Activated T-helper 2 cell treated with anti-CD3 and anti-CD28 coated beads, Interferon-gamma antibody, Interleukin-2, Interleukin-4, amounts not matched to agents 10 μg/mL and 5 μg/mL and 100 μg/mL, durations not matched to agents 14 hours and 24 hours and 36 hours (primary cell): ENCODE measurements at regions not wholly inside any gene's neighbourhood (a gene's known extent, or its start where the extent isn't known, plus 50 kb on each side); places are given as distances from the start of the nearest gene placed in this dataset.

Source experiments
- DNase-seq: peaks from one replicate; pipeline ENCODE4 v3.0.0; 2021; ENCODE audit warnings: low spot score
- H3K27ac Mint-ChIP-seq: one replicate; pipeline ENCODE4 v1.8.0; 2021; ENCODE audit warnings: mixed read lengths
- H3K27me3 Mint-ChIP-seq: one replicate; pipeline ENCODE4 v1.8.0; 2021; ENCODE audit warnings: low read depth, mixed read lengths
- H3K36me3 Mint-ChIP-seq: one replicate; pipeline ENCODE4 v1.8.0; 2021; ENCODE audit warnings: low read depth, mixed read lengths
- H3K4me1 Mint-ChIP-seq: one replicate; pipeline ENCODE4 v1.8.0; 2021; ENCODE audit warnings: low read depth, mixed read lengths
- H3K4me3 Mint-ChIP-seq: one replicate; pipeline ENCODE4 v1.8.0; 2021; ENCODE audit warnings: low read depth, mild to moderate bottlenecking, moderate library complexity, mixed read lengths
- H3K9me3 Mint-ChIP-seq: one replicate; pipeline ENCODE4 v1.8.0; 2021; ENCODE audit warnings: mixed read lengths
- intact Hi-C: fragments of 100-400 bp; cut with micrococcal nuclease; formaldehyde crosslinking; loops from one replicate; pipeline ENCODE4 v1.15.1; 2023

GRCh38 chr5:8012131-8012977, 143.4 kb downstream of the MTRR start:
- DNase-seq: no peak
- Mint-ChIP-seq H3K27ac (no peak overlapping the region), H3K9me3 (no peaks in the 10 kb centered on the region), H3K36me3 (no peaks in the 10 kb centered on the region), H3K4me1 (no peaks in the 10 kb centered on the region), H3K27me3 (no peaks in the 10 kb centered on the region), H3K4me3 (no peak overlapping the region)
- intact Hi-C loops: no loop called here

- Mint-ChIP-seq H3K9me3 (no peaks in the 10 kb centered on the region), H3K27ac (no peak overlapping the region), H3K4me3 (no peak overlapping the region), H3K4me1 (no peaks in the 10 kb centered on the region), H3K27me3 (no peaks in the 10 kb centered on the region), H3K36me3 (no peaks in the 10 kb centered on the region)
- intact Hi-C loops: no loop called here
- DNase-seq: no peak
These were observed 145.2 kb downstream of the MTRR start for GRCh38 chr5:8013948-8014710.

- H3K4me3 Mint-ChIP-seq: no peak overlapping the region
- no peaks in the 10 kb centered on the region for H3K27me3 Mint-ChIP-seq
- no peaks in the 10 kb centered on the region for H3K36me3 Mint-ChIP-seq
- H3K4me1 Mint-ChIP-seq: no peaks in the 10 kb centered on the region
- no peaks in the 10 kb centered on the region for H3K9me3 Mint-ChIP-seq
- DNase-seq: no peak
- H3K27ac Mint-ChIP-seq: no peak overlapping the region
- intact Hi-C loops: no loop called here
These were observed 150.8 kb downstream of the MTRR start for GRCh38 chr5:8019719-8020218.

GRCh38 chr5:8020861-8021514, 152.0 kb downstream of the MTRR start:
- intact Hi-C loops: no loop called here
- Mint-ChIP-seq H3K4me1 (no peaks in the 10 kb centered on the region), H3K4me3 (no peak overlapping the region), H3K27me3 (no peaks in the 10 kb centered on the region), H3K27ac (no peak overlapping the region), H3K9me3 (no peaks in the 10 kb centered on the region), H3K36me3 (no peaks in the 10 kb centered on the region)
- no peak for DNase-seq

- H3K9me3 Mint-ChIP-seq: no peaks in the 10 kb centered on the region
- H3K27ac Mint-ChIP-seq: no peak overlapping the region
- no peaks in the 10 kb centered on the region for H3K36me3 Mint-ChIP-seq
- no peak for DNase-seq
- intact Hi-C loops: no loop called here
- H3K4me1 Mint-ChIP-seq: no peaks in the 10 kb centered on the region
- no peak overlapping the region for H3K4me3 Mint-ChIP-seq
- H3K27me3 Mint-ChIP-seq: no peaks in the 10 kb centered on the region
These were observed 159.3 kb downstream of the MTRR start for GRCh38 chr5:8028243-8028642.

GRCh38 chr5:8033261-8033660, 164.3 kb downstream of the MTRR start:
- DNase-seq: no peak
- no peaks in the 10 kb centered on the region for H3K27me3 Mint-ChIP-seq
- no peaks in the 10 kb centered on the region for H3K9me3 Mint-ChIP-seq
- no peak overlapping the region for H3K27ac Mint-ChIP-seq
- intact Hi-C loops: no loop called here
- H3K4me3 Mint-ChIP-seq: no peak overlapping the region
- H3K4me1 Mint-ChIP-seq: no peaks in the 10 kb centered on the region
- H3K36me3 Mint-ChIP-seq: no peaks in the 10 kb centered on the region

- no peak for DNase-seq
- Mint-ChIP-seq H3K4me1 (no peaks in the 10 kb centered on the region), H3K36me3 (no peaks in the 10 kb centered on the region), H3K4me3 (no peak overlapping the region), H3K27ac (no peak overlapping the region), H3K9me3 (no peaks in the 10 kb centered on the region), H3K27me3 (no peaks in the 10 kb centered on the region)
- intact Hi-C loops: no loop called here
These were observed 165.9 kb downstream of the MTRR start for GRCh38 chr5:8034852-8035251.

GRCh38 chr5:8048920-8049319, 180.0 kb downstream of the MTRR start:
- Mint-ChIP-seq H3K27me3 (no peaks in the 10 kb centered on the region), H3K4me3 (no peak overlapping the region), H3K27ac (no peak overlapping the region), H3K36me3 (no peaks in the 10 kb centered on the region), H3K9me3 (no peaks in the 10 kb centered on the region), H3K4me1 (no peaks in the 10 kb centered on the region)
- DNase-seq: no peak
- intact Hi-C loops: no loop called here

- no peaks in the 10 kb centered on the region for H3K36me3 Mint-ChIP-seq
- H3K27ac Mint-ChIP-seq: no peak overlapping the region
- H3K9me3 Mint-ChIP-seq: no peaks in the 10 kb centered on the region
- no peaks in the 10 kb centered on the region for H3K4me1 Mint-ChIP-seq
- H3K27me3 Mint-ChIP-seq: no peaks in the 10 kb centered on the region
- no peak overlapping the region for H3K4me3 Mint-ChIP-seq
- intact Hi-C loops: no loop called here
- no peak for DNase-seq
These were observed 181.7 kb downstream of the MTRR start for GRCh38 chr5:8050616-8051175.

GRCh38 chr5:8053270-8053669, 184.3 kb downstream of the MTRR start:
- Mint-ChIP-seq H3K4me3 (no peak overlapping the region), H3K27ac (no peak overlapping the region), H3K4me1 (no peaks in the 10 kb centered on the region), H3K9me3 (no peaks in the 10 kb centered on the region), H3K27me3 (no peaks in the 10 kb centered on the region), H3K36me3 (no peaks in the 10 kb centered on the region)
- DNase-seq: no peak
- intact Hi-C loops: no loop called here

GRCh38 chr5:8057769-8058168, 188.8 kb downstream of the MTRR start:
- Mint-ChIP-seq H3K9me3 (no peaks in the 10 kb centered on the region), H3K27me3 (no peaks in the 10 kb centered on the region)

GRCh38 chr5:8058616-8059190, 189.8 kb downstream of the MTRR start:
- DNase-seq: no peak
- no peaks in the 10 kb centered on the region for H3K9me3 Mint-ChIP-seq
- H3K4me1 Mint-ChIP-seq: no peaks in the 10 kb centered on the region
- H3K27me3 Mint-ChIP-seq: no peaks in the 10 kb centered on the region
- H3K27ac Mint-ChIP-seq: no peak overlapping the region
- no peak overlapping the region for H3K4me3 Mint-ChIP-seq
- intact Hi-C loops: no loop called here
- H3K36me3 Mint-ChIP-seq: no peaks in the 10 kb centered on the region

More at GRCh38 chr5:8057769-8058168, 188.8 kb downstream of the MTRR start:
- Mint-ChIP-seq H3K27ac (no peak overlapping the region), H3K4me1 (no peaks in the 10 kb centered on the region), H3K36me3 (no peaks in the 10 kb centered on the region), H3K4me3 (no peak overlapping the region)
- intact Hi-C loops: no loop called here
- DNase-seq: no peak
